Fibroblast of lung (primary cell): ENCODE measurements at regions not wholly inside any gene's neighbourhood (a gene's known extent, or its start where the extent isn't known, plus 50 kb on each side); places are given as distances from the start of the nearest gene placed in this dataset.

ENCODE experiments used
- DNase-seq, 2 donors: peaks; one replicate each; pipeline versions ENCODE4 v3.0.0 to v3.0.0-alpha.2; 2010; ENCODE audit warnings: low read depth in 2 of 2
- H2AFZ ChIP-seq: 2 replicates; pipeline ENCODE4 v1.5.1; 2012; ENCODE audit warnings: low read length, control low read depth, inconsistent platforms
- H3K27ac ChIP-seq: 2 replicates; pipeline ENCODE4 v1.5.1; 2011; ENCODE audit warnings: low read length, control low read depth; ENCODE audit not compliant: insufficient read depth
- H3K27me3 ChIP-seq: 2 replicates; pipeline ENCODE4 v1.5.1; 2011; ENCODE audit warnings: mild to moderate bottlenecking, low read length; ENCODE audit not compliant: control insufficient read depth, insufficient read depth
- H3K36me3 ChIP-seq: 2 replicates; pipeline ENCODE4 v1.5.1; 2011; ENCODE audit warnings: low read length; ENCODE audit not compliant: control insufficient read depth, insufficient read depth
- H3K4me1 ChIP-seq: 2 replicates; pipeline ENCODE4 v1.5.1; 2011; ENCODE audit warnings: low read length; ENCODE audit not compliant: control insufficient read depth, insufficient read depth; ENCODE audit errors: extremely low read depth
- H3K4me2 ChIP-seq: 2 replicates; pipeline ENCODE4 v1.5.1; 2011; ENCODE audit warnings: low read length, control low read depth; ENCODE audit not compliant: insufficient read depth; ENCODE audit errors: extremely low read depth
- H3K4me3 ChIP-seq, 4 experiments: fragments of 200-600 bp in 1 of 4; sonication (generic) in 1 of 4; replicated peaks in 1 of 4; 2 replicates each; pipeline ENCODE4 v1.5.1; 2011 to 2016; ENCODE audit warnings: low read length in 4 of 4, low read depth in 3 of 4, mild to moderate bottlenecking in 3 of 4, control low read depth in 2 of 4, inconsistent platforms in 1 of 4, mixed read lengths in 1 of 4; ENCODE audit not compliant: insufficient read depth in 1 of 4; ENCODE audit errors: control extremely low read depth in 1 of 4
- H3K79me2 ChIP-seq: 2 replicates; pipeline ENCODE4 v1.5.1; 2012; ENCODE audit warnings: mild to moderate bottlenecking, low read length, inconsistent platforms; ENCODE audit not compliant: control insufficient read depth, insufficient read depth
- H3K9ac ChIP-seq: 2 replicates; pipeline ENCODE4 v1.5.1; 2011; ENCODE audit warnings: mild to moderate bottlenecking, low read length, control low read depth; ENCODE audit not compliant: insufficient read depth
- H3K9me3 ChIP-seq: 2 replicates; pipeline ENCODE4 v1.5.1; 2012; ENCODE audit warnings: low read depth, low read length; ENCODE audit not compliant: control insufficient read depth, insufficient read depth
- H4K20me1 ChIP-seq: 2 replicates; pipeline ENCODE4 v1.5.1; 2011; ENCODE audit warnings: low read length; ENCODE audit not compliant: control insufficient read depth, insufficient read depth; ENCODE audit errors: extremely low read depth
- EZH2 ChIP-seq: IDR thresholded peaks from 2 replicates; pipeline ENCODE4 v1.5.1; 2012; ENCODE audit warnings: low read length, control low read depth, mild to moderate bottlenecking; ENCODE audit errors: missing control alignments
- TF ChIP-seq, protein P1 (sequence below), 2 donors: IDR thresholded peaks in 1 of 2; conservative IDR thresholded peaks in 1 of 2; 1 replicate in 1 of 2; 2 replicates in 1 of 2; pipeline ENCODE4 v1.5.1; 2011 to 2012; ENCODE audit warnings: low read length in 2 of 2, control low read depth in 1 of 2, inconsistent platforms in 1 of 2, low read depth in 1 of 2, mild to moderate bottlenecking in 1 of 2

DNA sequence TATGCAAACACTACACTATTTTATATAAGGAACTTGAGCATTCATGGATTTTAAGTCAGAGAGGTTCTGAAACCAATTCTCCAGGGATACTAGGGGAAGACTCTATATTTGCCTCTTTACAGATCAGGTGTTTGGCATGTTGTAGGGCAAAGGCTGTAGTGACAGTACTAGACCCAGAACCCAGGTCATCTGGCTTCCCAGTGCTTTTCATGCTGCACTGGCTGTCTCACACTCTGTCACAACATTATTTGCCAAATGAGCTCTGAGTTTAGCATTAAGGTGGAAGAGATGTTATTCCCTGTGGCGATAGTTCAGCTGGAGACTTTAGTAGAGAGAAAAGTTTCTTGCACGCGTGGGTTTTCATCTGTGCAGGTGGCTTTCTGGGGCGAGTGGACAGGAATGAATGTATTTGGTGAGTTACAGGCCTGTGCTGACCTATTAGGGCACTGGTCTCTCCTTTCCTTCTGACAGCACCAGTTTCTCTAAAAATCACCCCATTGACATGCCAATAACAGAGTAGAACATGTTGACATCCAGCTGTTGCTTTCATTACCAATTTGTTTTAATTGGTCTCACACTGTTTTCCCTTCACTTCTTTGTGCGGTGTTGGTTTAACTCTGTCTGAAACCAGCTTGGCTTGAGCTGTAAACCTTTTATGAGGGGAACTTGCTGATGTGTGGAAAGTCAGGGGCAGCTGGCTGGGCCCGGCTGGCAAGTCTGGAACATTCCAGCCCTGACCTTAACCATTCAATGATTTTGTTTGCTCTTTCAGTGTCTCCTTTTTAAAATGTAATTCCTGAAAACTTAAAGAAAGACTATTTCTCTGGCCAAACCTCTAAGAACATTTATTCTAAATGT lies 643.0 kb upstream of the FAM98A start:
- Histone ChIP-seq H3K4me3 (no peak overlapping the region), H3K4me2 (no peak overlapping the region), H2AFZ (no peak overlapping the region), H3K79me2 (no peaks in the 10 kb centered on the region), H3K36me3 (no peaks in the 10 kb centered on the region), H3K9me3 (no peaks in the 10 kb centered on the region), H3K9ac (no peak overlapping the region), H3K27me3 (no peaks in the 10 kb centered on the region), H4K20me1 (no peaks in the 10 kb centered on the region), H3K27ac (no peak overlapping the region), H3K4me1 (no peaks in the 10 kb centered on the region)
- DNase-seq, result no peak
- TF ChIP-seq, protein P1, sequence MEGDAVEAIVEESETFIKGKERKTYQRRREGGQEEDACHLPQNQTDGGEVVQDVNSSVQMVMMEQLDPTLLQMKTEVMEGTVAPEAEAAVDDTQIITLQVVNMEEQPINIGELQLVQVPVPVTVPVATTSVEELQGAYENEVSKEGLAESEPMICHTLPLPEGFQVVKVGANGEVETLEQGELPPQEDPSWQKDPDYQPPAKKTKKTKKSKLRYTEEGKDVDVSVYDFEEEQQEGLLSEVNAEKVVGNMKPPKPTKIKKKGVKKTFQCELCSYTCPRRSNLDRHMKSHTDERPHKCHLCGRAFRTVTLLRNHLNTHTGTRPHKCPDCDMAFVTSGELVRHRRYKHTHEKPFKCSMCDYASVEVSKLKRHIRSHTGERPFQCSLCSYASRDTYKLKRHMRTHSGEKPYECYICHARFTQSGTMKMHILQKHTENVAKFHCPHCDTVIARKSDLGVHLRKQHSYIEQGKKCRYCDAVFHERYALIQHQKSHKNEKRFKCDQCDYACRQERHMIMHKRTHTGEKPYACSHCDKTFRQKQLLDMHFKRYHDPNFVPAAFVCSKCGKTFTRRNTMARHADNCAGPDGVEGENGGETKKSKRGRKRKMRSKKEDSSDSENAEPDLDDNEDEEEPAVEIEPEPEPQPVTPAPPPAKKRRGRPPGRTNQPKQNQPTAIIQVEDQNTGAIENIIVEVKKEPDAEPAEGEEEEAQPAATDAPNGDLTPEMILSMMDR (conservative IDR thresholded peaks at IDR 0.05 in 1 of 2, IDR thresholded peaks at IDR 0.05 in 1 of 2; ENCODE audit: low read depth in 1 of 2, low read length in 2 of 2), result no peak
- TF ChIP-seq EZH2, result no peak

DNA sequence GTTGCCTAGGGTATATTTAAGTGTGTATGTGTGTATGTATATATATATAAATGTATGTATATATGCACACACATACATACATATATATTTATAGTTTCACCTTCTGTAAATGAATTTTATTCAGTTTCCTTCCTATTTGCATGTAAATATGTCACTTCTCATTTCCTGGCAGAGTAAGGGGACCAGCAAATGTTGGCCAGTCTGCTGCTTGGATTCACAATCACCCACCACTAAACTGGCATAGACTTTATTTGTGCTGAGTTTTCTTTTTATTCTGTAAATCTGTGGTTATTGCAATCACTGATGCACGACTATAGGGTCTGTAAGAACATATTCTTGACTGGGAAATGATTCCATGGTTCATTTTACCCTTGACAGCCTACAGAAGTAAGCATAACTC lies 640.4 kb upstream of the FAM98A start:
- no peaks in the 10 kb centered on the region for H3K79me2 ChIP-seq
- H3K9me3 ChIP-seq, result no peaks in the 10 kb centered on the region
- no peak overlapping the region for H2AFZ ChIP-seq
- TF ChIP-seq, protein P1 (conservative IDR thresholded peaks at IDR 0.05 in 1 of 2, IDR thresholded peaks at IDR 0.05 in 1 of 2; ENCODE audit: low read depth in 1 of 2, low read length in 2 of 2), result no peak
- TF ChIP-seq EZH2, result no peak
- H3K27me3 ChIP-seq, result no peaks in the 10 kb centered on the region
- H3K27ac ChIP-seq, result no peak overlapping the region
- no peak overlapping the region for H3K4me3 ChIP-seq
- no peaks in the 10 kb centered on the region for H4K20me1 ChIP-seq
- no peaks in the 10 kb centered on the region for H3K36me3 ChIP-seq
- no peak for DNase-seq
- no peaks in the 10 kb centered on the region for H3K4me1 ChIP-seq
- H3K9ac ChIP-seq, result no peak overlapping the region
- no peak overlapping the region for H3K4me2 ChIP-seq

DNA sequence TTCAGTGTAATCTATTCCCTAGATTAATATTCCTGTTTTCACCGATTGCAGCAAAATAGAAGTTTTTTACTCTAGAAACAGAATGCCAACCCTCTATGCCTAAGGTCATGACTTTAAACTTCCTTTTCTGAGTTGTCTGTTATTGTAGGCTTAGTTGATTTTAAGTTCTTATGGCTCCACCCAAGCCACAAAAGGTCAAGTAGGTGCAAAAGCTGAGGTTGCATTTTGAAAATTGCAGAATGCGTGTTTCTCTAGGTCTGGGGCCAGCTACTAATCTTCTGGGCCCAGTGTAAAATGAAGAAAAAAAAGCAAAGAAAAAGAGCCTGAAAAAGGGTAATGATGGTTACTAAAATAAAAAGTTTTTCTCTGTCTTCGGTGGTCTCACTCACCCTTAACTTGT lies 635.7 kb upstream of the FAM98A start:
- Histone ChIP-seq H3K27me3 (no peaks in the 10 kb centered on the region), H3K9ac (no peak overlapping the region), H3K27ac (no peak overlapping the region), H4K20me1 (no peaks in the 10 kb centered on the region), H3K4me1 (no peaks in the 10 kb centered on the region), H3K9me3 (no peaks in the 10 kb centered on the region), H3K4me3 (no peak overlapping the region), H3K36me3 (no peaks in the 10 kb centered on the region), H3K4me2 (no peak overlapping the region), H3K79me2 (no peaks in the 10 kb centered on the region), H2AFZ (no peak overlapping the region)
- TF ChIP-seq, protein P1 (conservative IDR thresholded peaks at IDR 0.05 in 1 of 2, IDR thresholded peaks at IDR 0.05 in 1 of 2; ENCODE audit: low read depth in 1 of 2, low read length in 2 of 2), result no peak
- TF ChIP-seq EZH2, result no peak
- no peak for DNase-seq
